OCI-LY1 (cell line): ENCODE measurements at regions not wholly inside any gene's neighbourhood (a gene's known extent, or its start where the extent isn't known, plus 50 kb on each side); places are given as distances from the start of the nearest gene placed in this dataset.

Source experiments
- CTCF ChIP-seq: fragments of 200-600 bp; sonication (generic), shearing (Covaris generic); IDR thresholded peaks from 2 replicates; pipeline ENCODE4 v1.5.1; 2017; ENCODE audit warnings: mild to moderate bottlenecking, antibody characterized with exemption, low read length, moderate library complexity, mixed read lengths
- EZH2 ChIP-seq: fragments of 200-600 bp; sonication (generic), shearing (Covaris generic); IDR thresholded peaks from 2 replicates; pipeline ENCODE4 v1.8.0; 2017; ENCODE audit warnings: borderline replicate concordance, mixed run types, mild to moderate bottlenecking, antibody characterized with exemption, low read length, moderate library complexity, mixed read lengths

GRCh38 chr10:92747600-92747999 lies 57.8 kb downstream of the HHEX start:
- TF ChIP-seq CTCF, result no peak
- TF ChIP-seq EZH2, result no peak
